A549 (cell line): ENCODE measurements at regions not wholly inside any gene's neighbourhood (a gene's known extent, or its start where the extent isn't known, plus 50 kb on each side); places are given as distances from the start of the nearest gene placed in this dataset.

Experiments
- ATAC-seq, 2 experiments: fragments of 200-7000 bp in 1 of 2; fragments of >200 bp in 1 of 2; cut with Nextera tagmentation in 1 of 2; cut with Tn5 transposase in 1 of 2; 3 replicates each; pipeline versions ENCODE4 v1.8.0 to v1.9.1; 2018 to 2020; ENCODE audit warnings: mild to moderate bottlenecking in 1 of 2, moderate library complexity in 1 of 2
- CTCF ChIA-PET: fragments of 300-600 bp; sonication (Branson Sonifier 250); formaldehyde crosslinking; extraction: SDS; loops from one replicate; lab custom pipeline; 2021; ENCODE audit warnings: antibody characterized with exemption, inconsistent platforms; lab: Yijun Ruan, JAX
- POLR2A ChIA-PET: fragments of 350-600 bp; formaldehyde crosslinking; extraction: SDS; loops from one replicate; lab custom pipeline; 2021; ENCODE audit warnings: antibody characterized with exemption, inconsistent platforms; lab: Yijun Ruan, JAX
- DNase-seq, 2 experiments: peaks; one replicate each; pipeline versions ENCODE4 v3.0.0 to v3.0.0-alpha.2; 2011 to 2016; ENCODE audit warnings: low read depth in 1 of 2, low spot score in 1 of 2
- FAIRE-seq: peaks from 2 replicates; lab custom pipeline; 2011; peaks lifted over from hg19 to GRCh38; lab: Jason Lieb, UNC
- H3K27ac ChIP-seq, 2 experiments: fragments of >200 bp; sonication (Bioruptor Twin); formaldehyde crosslinking; 3 replicates each; pipeline ENCODE4 v1.5.1; 2016 to 2017
- H3K4me1 ChIP-seq: fragments of >200 bp; sonication (Bioruptor Twin); formaldehyde crosslinking; 3 replicates; pipeline ENCODE4 v1.6.1; 2016
- H3K4me2 ChIP-seq: fragments of >200 bp; sonication (Bioruptor Twin); formaldehyde crosslinking; 3 replicates; pipeline ENCODE4 v1.6.1; 2016
- H3K4me3 ChIP-seq: fragments of >200 bp; sonication (Bioruptor Twin); formaldehyde crosslinking; 3 replicates; pipeline ENCODE4 v1.5.1; 2016
- H3K9me3 ChIP-seq: fragments of >200 bp; sonication (Bioruptor Twin); formaldehyde crosslinking; 3 replicates; pipeline ENCODE4 v1.6.1; 2016
- BCL3 ChIP-seq: fragments of >200 bp; sonication (Bioruptor Twin); formaldehyde crosslinking; IDR thresholded peaks from 3 replicates; pipeline ENCODE4 v1.6.1; 2016
- BHLHE40 ChIP-seq: IDR thresholded peaks from 2 replicates; pipeline ENCODE4 v1.6.1; 2012; ENCODE audit warnings: low read depth, low read length, inconsistent platforms
- CEBPB ChIP-seq, 2 experiments: fragments of >200 bp in 1 of 2; sonication (Bioruptor Twin) in 1 of 2; formaldehyde crosslinking in 1 of 2; IDR thresholded peaks; 2 replicates each; pipeline ENCODE4 v1.6.1; 2012 to 2016
- CTCF ChIP-seq: fragments of >200 bp; sonication (Bioruptor Twin); formaldehyde crosslinking; IDR thresholded peaks from 3 replicates; pipeline ENCODE4 v1.5.1; 2016
- EP300 ChIP-seq, 2 experiments: fragments of >200 bp; sonication (Bioruptor Twin); formaldehyde crosslinking; IDR thresholded peaks; 2 replicates in 1 of 2; 3 replicates in 1 of 2; pipeline ENCODE4 v1.6.1; 2016 to 2017
- ESRRA ChIP-seq: fragments of 150-350 bp; IDR thresholded peaks from 2 replicates; pipeline ENCODE4 v1.6.1; 2014; ENCODE audit warnings: mild to moderate bottlenecking, low read length, borderline replicate concordance
- FOSL2 ChIP-seq, 2 experiments: fragments of 450-650 bp in 1 of 2; fragments of >200 bp in 1 of 2; sonication (Bioruptor Twin) in 1 of 2; formaldehyde crosslinking; IDR thresholded peaks; 2 replicates each; pipeline versions ENCODE4 v1.5.0 to v1.6.1; 2016 to 2020; ENCODE audit warnings: mild to moderate bottlenecking in 1 of 2, moderate library complexity in 1 of 2
- HOXA7 ChIP-seq: fragments of 250-450 bp; sonication (Bioruptor Pico); IDR thresholded peaks from 2 replicates; pipeline ENCODE4 v1.5.0; 2020; ENCODE audit warnings: mild to moderate bottlenecking, moderate library complexity
- JUNB ChIP-seq: fragments of >200 bp; sonication (Bioruptor Twin); formaldehyde crosslinking; IDR thresholded peaks from 2 replicates; pipeline ENCODE4 v1.6.1; 2016
- KDM5A ChIP-seq: fragments of 200-600 bp; sonication (generic); IDR thresholded peaks from 2 replicates; pipeline ENCODE4 v1.6.1; 2016; ENCODE audit warnings: antibody characterized with exemption, mild to moderate bottlenecking
- MAFK ChIP-seq: fragments of 450-650 bp; IDR thresholded peaks from 2 replicates; pipeline ENCODE4 v1.6.1; 2014; ENCODE audit not compliant: partially characterized antibody
- NR3C1 ChIP-seq: fragments of >200 bp; sonication (Bioruptor Twin); formaldehyde crosslinking; IDR thresholded peaks from 3 replicates; pipeline ENCODE4 v1.6.1; 2017
- RAD21 ChIP-seq, 2 experiments: fragments of >200 bp in 1 of 2; sonication (Bioruptor Twin) in 1 of 2; formaldehyde crosslinking in 1 of 2; IDR thresholded peaks in 1 of 2; conservative IDR thresholded peaks in 1 of 2; 2 replicates in 1 of 2; 3 replicates in 1 of 2; pipeline ENCODE4 v1.6.1; 2012 to 2018; ENCODE audit warnings: inconsistent platforms in 1 of 2
- RFX5 ChIP-seq: fragments of 450-650 bp; IDR thresholded peaks from 2 replicates; pipeline ENCODE4 v1.7.1; 2014; ENCODE audit warnings: antibody characterized with exemption, mild to moderate bottlenecking, moderate library complexity
- RNF2 ChIP-seq: fragments of 200-600 bp; sonication (generic); IDR thresholded peaks from 2 replicates; pipeline ENCODE4 v1.6.1; 2016; ENCODE audit warnings: low read depth, mild to moderate bottlenecking, antibody characterized with exemption, moderate library complexity, borderline replicate concordance
- ZNF302 ChIP-seq: fragments of 250-450 bp; sonication (Bioruptor Pico); IDR thresholded peaks from 2 replicates; pipeline ENCODE4 v1.9.0; 2021; ENCODE audit warnings: inconsistent platforms, mild to moderate bottlenecking, moderate library complexity
- WGBS: methylation state at CpG from one replicate; pipeline ENCODE4 v1.1.6; 2017; ENCODE audit errors: missing lambda C conversion rate; 5-methylcytosine and 5-hydroxymethylcytosine counted together

GRCh38 chr3:94626573-94626972 is 563.7 kb downstream of the NSUN3 start:
- no peak overlapping the region for H3K4me3 ChIP-seq
- DNase-seq, result no peak
- no peak for TF ChIP-seq JUNB
- no peak for TF ChIP-seq CTCF
- TF ChIP-seq, all 56 proteins: peak for 0
- Histone ChIP-seq H3K27ac (no peak overlapping the region), H3K9me3 (no peaks in the 10 kb centered on the region), H3K4me1 (no peaks in the 10 kb centered on the region), H3K4me2 (no peak overlapping the region)
- WGBS, result 9% methylated on average over 1 of the region's 1 CpG
- ATAC-seq, result peak in 1 of 2 experiments; percentile 30; a peak in 1 of 6 replicates
- no peak for FAIRE-seq
- ChIA-PET POLR2A (no interaction called here), CTCF (no interaction called here)

- no peak overlapping the region for H3K4me2 ChIP-seq
- no peak for DNase-seq
- POLR2A ChIA-PET, result no interaction called here
- FAIRE-seq, result no peak
- TF ChIP-seq RAD21 (conservative IDR thresholded peaks at IDR 0.05 in 1 of 2, IDR thresholded peaks at IDR 0.05 in 1 of 2) (no peak), ZNF302 (CRISPR knock-in tag) (no peak), EP300 (IDR thresholded peaks at IDR 0.05) (no peak), HOXA7 (no peak)
- TF ChIP-seq, all 56 proteins: peak for 0
- no peak overlapping the region for H3K4me3 ChIP-seq
- ATAC-seq, result no peak
- no peaks in the 10 kb centered on the region for H3K9me3 ChIP-seq
- H3K27ac ChIP-seq, result no peak overlapping the region
- H3K4me1 ChIP-seq, result no peaks in the 10 kb centered on the region
- CTCF ChIA-PET, result no interaction called here
- 71% methylated on average over 1 of the region's 1 CpG for WGBS
These were observed 564.8 kb downstream of the NSUN3 start for GRCh38 chr3:94627689-94628088.

GRCh38 chr3:94643400-94643799 is 580.5 kb downstream of the NSUN3 start:
- no peaks in the 10 kb centered on the region for H3K9me3 ChIP-seq
- WGBS, result 95% methylated on average over 3 of the region's 3 CpGs
- H3K4me1 ChIP-seq, result peaks cover 19% of the 10 kb centered on the region
- ChIA-PET CTCF (interaction anchor here (0.6 kb wide), 1 partner anchor 237 kb away, joined by 3 read pairs; no protein-coding TSS in a partner anchor), POLR2A (no interaction called here)
- H3K4me3 ChIP-seq, result no peak overlapping the region
- H3K27ac ChIP-seq, result no peak overlapping the region
- H3K4me2 ChIP-seq, result no peak overlapping the region
- ATAC-seq (no peak), FAIRE-seq (no peak), DNase-seq (no peak)
- TF ChIP-seq CEBPB (IDR thresholded peaks at IDR 0.05) (no peak), HOXA7 (no peak), BCL3 (no peak), RNF2 (no peak), ESRRA (no peak), BHLHE40 (no peak), KDM5A (no peak), NR3C1 (no peak)

- no peak overlapping the region for H3K4me2 ChIP-seq
- no peak for DNase-seq
- ChIA-PET POLR2A (no interaction called here), CTCF (interaction anchor here (0.6 kb wide), 1 partner anchor 1362 kb away, joined by 4 read pairs; no protein-coding TSS in a partner anchor)
- peaks cover 33% of the 10 kb centered on the region for H3K4me1 ChIP-seq
- no peak for ATAC-seq
- FAIRE-seq, result peak; percentile 32
- WGBS, result 66% methylated on average over 3 of the region's 3 CpGs
- no peak for TF ChIP-seq RFX5
- peak; percentile 36 for TF ChIP-seq MAFK
- no peak for TF ChIP-seq ZNF302 (CRISPR knock-in tag)
- TF ChIP-seq FOSL2 (IDR thresholded peaks at IDR 0.05), result no peak
- TF ChIP-seq FOSL2 (CRISPR knock-in tag; IDR thresholded peaks at IDR 0.05), result no peak
- TF ChIP-seq, all 56 proteins: peak for 1
- Histone ChIP-seq H3K4me3 (no peak overlapping the region), H3K27ac (no peak overlapping the region), H3K9me3 (no peaks in the 10 kb centered on the region)
These were observed 582.9 kb downstream of the NSUN3 start for GRCh38 chr3:94645790-94646189.
